ENCODE measurements at regions not wholly inside any gene's neighbourhood (a gene's known extent, or its start where the extent isn't known, plus 50 kb on each side); places are given as distances from the start of the nearest gene placed in this dataset.

GRCh38 chr6:63492476-63492875 lies 79.8 kb upstream of the LOC128125822 start:
- TF ChIP-seq TCF4 (CRISPR knock-in tag; IDR thresholded peaks at IDR 0.05; ENCODE audit: borderline replicate concordance) (no peak), PATZ1 (CRISPR knock-in tag; IDR thresholded peaks at IDR 0.05; ENCODE audit: borderline replicate concordance) (no peak), ZNF70 (CRISPR knock-in tag; IDR thresholded peaks at IDR 0.05) (no peak), ZFP3 (CRISPR knock-in tag; IDR thresholded peaks at IDR 0.05) (no peak), ZNF8 (CRISPR knock-in tag; IDR thresholded peaks at IDR 0.05) (no peak), GLIS3 (CRISPR knock-in tag; IDR thresholded peaks at IDR 0.05) (no peak), POU6F1 (CRISPR knock-in tag; IDR thresholded peaks at IDR 0.05; ENCODE audit: borderline replicate concordance, low read depth) (no peak), ZFP30 (CRISPR knock-in tag; IDR thresholded peaks at IDR 0.05) (no peak), ESRRG (CRISPR knock-in tag; IDR thresholded peaks at IDR 0.05) (no peak), ISL1 (CRISPR knock-in tag; IDR thresholded peaks at IDR 0.05) (no peak), BACH2 (CRISPR knock-in tag; IDR thresholded peaks at IDR 0.05; ENCODE audit: borderline replicate concordance) (no peak), CSDC2 (CRISPR knock-in tag; IDR thresholded peaks at IDR 0.05) (no peak)
